ENCODE measurements at regions not wholly inside any gene's neighbourhood (a gene's known extent, or its start where the extent isn't known, plus 50 kb on each side); places are given as distances from the start of the nearest gene placed in this dataset.

DNA sequence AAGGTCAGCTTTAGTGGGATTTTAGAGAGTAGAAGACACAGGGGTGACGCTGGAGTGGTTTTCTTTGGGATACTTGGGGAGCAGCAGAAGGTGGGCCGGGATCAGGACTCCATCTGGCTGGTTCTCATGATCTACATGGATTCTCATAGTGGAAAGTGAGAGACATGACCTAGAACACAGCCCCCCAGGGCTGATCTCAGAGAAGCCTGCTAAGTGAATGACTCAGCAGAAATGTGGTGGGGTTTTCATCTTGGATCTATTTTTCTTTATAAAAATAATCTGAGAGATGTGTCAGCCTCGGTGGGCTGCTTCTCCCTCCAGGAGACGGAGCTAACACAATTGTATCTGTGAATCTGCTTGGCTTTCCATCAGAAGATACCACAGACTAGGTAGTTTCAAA, 484.4 kb downstream of the TMEM121 start:
- Histone ChIP-seq H3K23me2 (ENCODE audit: low read depth, low read length) (no peaks in the 10 kb centered on the region), H3K79me1 (ENCODE audit: low read depth, low read length) (no peaks in the 10 kb centered on the region), H2BK12ac (ENCODE audit: low read depth, low read length) (no peak overlapping the region), H3K36me3 (ENCODE audit: control insufficient read depth in 2 of 4, insufficient read depth in 4 of 4, low read length in 3 of 4) (no peaks in the 10 kb centered on the region), H3K4me3 (ENCODE audit: extremely low read depth in 1 of 4, insufficient read depth in 2 of 4, low read depth in 3 of 4, low read length in 4 of 4) (no peak overlapping the region), H2AK5ac (ENCODE audit: low read depth, low read length) (no peak overlapping the region), H2BK20ac (ENCODE audit: low read length) (no peak overlapping the region), H3K18ac (ENCODE audit: extremely low read depth, low read length) (no peak overlapping the region), H4K91ac (replicated peaks; ENCODE audit: insufficient read length, low read length) (no peak overlapping the region), H3K56ac (replicated peaks; ENCODE audit: insufficient read length, low read depth, low read length) (no peak overlapping the region), H4K8ac (ENCODE audit: extremely low read depth, insufficient read depth, low read length) (no peak overlapping the region), H2AFZ (ENCODE audit: low read length) (no peak overlapping the region), H3K14ac (ENCODE audit: insufficient read length) (no peak overlapping the region), H3K4me1 (replicated peaks in 1 of 4; ENCODE audit: control insufficient read depth in 3 of 4, insufficient read depth in 4 of 4, low read length in 3 of 4) (no peaks in the 10 kb centered on the region), H3K27me3 (replicated peaks in 1 of 4; ENCODE audit: control insufficient read depth in 3 of 4, extremely low read depth in 1 of 4, insufficient read depth in 3 of 4, low read length in 3 of 4) (no peaks in the 10 kb centered on the region), H2BK5ac (ENCODE audit: low read depth, low read length) (no peak overlapping the region), H3K4me2 (ENCODE audit: insufficient read depth in 1 of 2, low read depth in 2 of 2, low read length in 2 of 2) (no peak overlapping the region), H3K4ac (replicated peaks; ENCODE audit: insufficient read length, low read depth, low read length) (no peak overlapping the region), H2BK15ac (ENCODE audit: low read length) (no peak overlapping the region), H2BK120ac (replicated peaks; ENCODE audit: low read depth, low read length) (no peak overlapping the region), H4K5ac (ENCODE audit: insufficient read length, low read depth, low read length) (no peak overlapping the region), H3K27ac (ENCODE audit: low read depth, low read length) (no peak overlapping the region), H4K20me1 (replicated peaks in 1 of 2; ENCODE audit: control insufficient read depth in 1 of 2, insufficient read depth in 2 of 2, low read length in 2 of 2) (no peaks in the 10 kb centered on the region), H3K79me2 (ENCODE audit: control insufficient read depth in 1 of 2, insufficient read depth in 2 of 2, low read length in 2 of 2) (no peaks in the 10 kb centered on the region), H3K9ac (replicated peaks in 1 of 4; ENCODE audit: extremely low read depth in 1 of 4, low read depth in 3 of 4, low read length in 3 of 4) (no peak overlapping the region), H3K9me3 (ENCODE audit: insufficient read depth in 2 of 2, low read depth in 1 of 2, low read length in 1 of 2) (peaks cover 36 to 78% of the 10 kb centered on the region in 2 experiments; a peak in 3 of 4 replicates), H3K23ac (ENCODE audit: insufficient read length) (no peak overlapping the region)
- 62% methylated on average over 4 of the region's 4 CpGs; no CpG with 5 or more reads in 1 of the 2 experiments for WGBS, 2 experiments (ENCODE audit: extremely low coverage in 1 of 2, insufficient coverage in 1 of 2, insufficient read length in 1 of 2, insufficient replicate concordance in 2 of 2, low coverage in 1 of 2, low lambda C conversion rate in 2 of 2, missing lambda C conversion rate in 1 of 2)
- FAIRE-seq (no peak), DNase-seq (ENCODE audit: low read depth in 1 of 2, low spot score in 2 of 2) (no peak)
- POLR2A ChIA-PET (ENCODE audit: partially characterized antibody): no interaction called here
- CTCF ChIA-PET (ENCODE audit: partially characterized antibody): interaction anchor here (0.8 kb wide), 1 partner anchor 820 kb away, joined by 6 read pairs; no protein-coding TSS in a partner anchor
- TF ChIP-seq CREB1 (IDR thresholded peaks at IDR 0.05): no peak
- no peak for TF ChIP-seq CBX8 (IDR thresholded peaks at IDR 0.05; ENCODE audit: borderline replicate concordance, low read depth, low read length)
- TF ChIP-seq KDM1A (IDR thresholded peaks at IDR 0.05; ENCODE audit: borderline replicate concordance, low read length): no peak
- TF ChIP-seq GABPA (IDR thresholded peaks at IDR 0.05; ENCODE audit: borderline replicate concordance, insufficient read depth, low read length): no peak
- TF ChIP-seq CTBP2 (IDR thresholded peaks at IDR 0.05; ENCODE audit: borderline replicate concordance, insufficient read depth, insufficient read length, low read length): no peak
- TF ChIP-seq SAP30 (IDR thresholded peaks at IDR 0.05; ENCODE audit: insufficient read depth, insufficient replicate concordance, low read length): no peak
- no peak for TF ChIP-seq BRCA1 (IDR thresholded peaks at IDR 0.05; ENCODE audit: low read depth, low read length)
- TF ChIP-seq TAF1 (IDR thresholded peaks at IDR 0.05; ENCODE audit: low read depth, low read length): no peak
- no peak for TF ChIP-seq SIN3A (conservative IDR thresholded peaks at IDR 0.05 in 1 of 2, IDR thresholded peaks at IDR 0.05 in 1 of 2; ENCODE audit: low read depth in 1 of 2, low read length in 2 of 2)

Measured in H1 (cell line).